Esophagus squamous epithelium (tissue), 4 donors: ENCODE measurements at regions not wholly inside any gene's neighbourhood (a gene's known extent, or its start where the extent isn't known, plus 50 kb on each side); places are given as distances from the start of the nearest gene placed in this dataset.

Experiments
- CTCF ChIP-seq, 6 experiments: fragments of 450-650 bp in 4 of 6; fragments of 200-600 bp in 2 of 6; sonication (generic) in 2 of 6; IDR thresholded peaks; one replicate each; pipeline ENCODE4 v1.5.1; 2016 to 2019; ENCODE audit warnings: antibody characterized with exemption in 6 of 6, mild to moderate bottlenecking in 4 of 6, moderate library complexity in 4 of 6
- POLR2A ChIP-seq, 4 donors: fragments of 450-650 bp; IDR thresholded peaks; one replicate each; pipeline ENCODE4 v1.6.1; 2017; ENCODE audit warnings: antibody characterized with exemption in 4 of 4, mild to moderate bottlenecking in 4 of 4, moderate library complexity in 3 of 4

- TF ChIP-seq CTCF (IDR thresholded peaks at IDR 0.05) (no peak), POLR2A (IDR thresholded peaks at IDR 0.05) (no peak)
Observed at GRCh38 chr7:35529713-35530112, 165.2 kb downstream of the HERPUD2 start.
